HEK293 (cell line): ENCODE measurements at regions not wholly inside any gene's neighbourhood (a gene's known extent, or its start where the extent isn't known, plus 50 kb on each side); places are given as distances from the start of the nearest gene placed in this dataset.

Experiments used
- ELK4 ChIP-seq: IDR thresholded peaks from 2 replicates; pipeline ENCODE4 v1.6.1; 2011; ENCODE audit warnings: mild to moderate bottlenecking, low read depth, low read length, borderline replicate concordance
- GLIS2 ChIP-seq: fragments of 450-650 bp; formaldehyde crosslinking; IDR thresholded peaks from 2 replicates; pipeline ENCODE4 v1.5.1; 2016; ENCODE audit warnings: missing biosample characterization, missing genetic modification characterization
- KLF16 ChIP-seq: fragments of 450-650 bp; formaldehyde crosslinking; IDR thresholded peaks from 2 replicates; pipeline ENCODE4 v1.5.1; 2017; ENCODE audit warnings: missing biosample characterization, missing genetic modification characterization
- MYNN ChIP-seq: fragments of 450-650 bp; formaldehyde crosslinking; IDR thresholded peaks from 2 replicates; pipeline ENCODE4 v1.5.1; 2016; ENCODE audit warnings: missing biosample characterization, missing genetic modification characterization, borderline replicate concordance
- PRDM10 ChIP-seq: fragments of 450-650 bp; formaldehyde crosslinking; IDR thresholded peaks from 2 replicates; pipeline ENCODE4 v1.5.1; 2016; ENCODE audit warnings: missing biosample characterization, missing genetic modification characterization
- SCRT1 ChIP-seq: fragments of 450-650 bp; formaldehyde crosslinking; IDR thresholded peaks from 2 replicates; pipeline ENCODE4 v1.5.1; 2016; ENCODE audit warnings: missing biosample characterization, missing genetic modification characterization, borderline replicate concordance
- ZBTB1 ChIP-seq: fragments of 450-650 bp; formaldehyde crosslinking; IDR thresholded peaks from 2 replicates; pipeline ENCODE4 v1.5.1; 2016; ENCODE audit warnings: missing biosample characterization, missing genetic modification characterization
- ZBTB17 ChIP-seq: fragments of 450-650 bp; formaldehyde crosslinking; IDR thresholded peaks from 2 replicates; pipeline ENCODE4 v1.5.1; 2016; ENCODE audit warnings: missing biosample characterization, missing genetic modification characterization
- ZNF132 ChIP-seq: fragments of 450-650 bp; formaldehyde crosslinking; IDR thresholded peaks from 2 replicates; pipeline ENCODE4 v1.5.1; 2017; ENCODE audit warnings: missing biosample characterization, missing genetic modification characterization, borderline replicate concordance
- ZNF133 ChIP-seq: fragments of 450-650 bp; formaldehyde crosslinking; IDR thresholded peaks from 2 replicates; pipeline ENCODE4 v1.5.1; 2016; ENCODE audit warnings: missing biosample characterization, missing genetic modification characterization
- ZNF174 ChIP-seq: fragments of 450-650 bp; formaldehyde crosslinking; IDR thresholded peaks from 2 replicates; pipeline ENCODE4 v1.5.0; 2017; ENCODE audit warnings: missing biosample characterization, mild to moderate bottlenecking, missing genetic modification characterization
- ZNF23 ChIP-seq: fragments of 450-650 bp; formaldehyde crosslinking; IDR thresholded peaks from 2 replicates; pipeline ENCODE4 v1.5.1; 2016; ENCODE audit warnings: missing biosample characterization, missing genetic modification characterization, borderline replicate concordance
- ZNF324 ChIP-seq: fragments of 450-650 bp; formaldehyde crosslinking; IDR thresholded peaks from 2 replicates; pipeline ENCODE4 v1.5.1; 2016; ENCODE audit warnings: missing biosample characterization, missing genetic modification characterization
- ZNF366 ChIP-seq: fragments of 450-650 bp; formaldehyde crosslinking; conservative IDR thresholded peaks from 2 replicates; pipeline ENCODE4 v1.5.1; 2016; ENCODE audit warnings: missing biosample characterization, missing genetic modification characterization
- ZNF423 ChIP-seq: fragments of 450-650 bp; formaldehyde crosslinking; IDR thresholded peaks from 2 replicates; pipeline ENCODE4 v1.5.1; 2016; ENCODE audit warnings: missing biosample characterization, missing genetic modification characterization
- ZNF426 ChIP-seq: fragments of 450-650 bp; formaldehyde crosslinking; IDR thresholded peaks from 2 replicates; pipeline ENCODE4 v1.5.1; 2017; ENCODE audit warnings: missing biosample characterization, missing genetic modification characterization, mild to moderate bottlenecking, inconsistent platforms, moderate library complexity
- ZNF558 ChIP-seq: fragments of 450-650 bp; formaldehyde crosslinking; IDR thresholded peaks from 2 replicates; pipeline ENCODE4 v1.5.1; 2016; ENCODE audit warnings: missing biosample characterization, missing genetic modification characterization
- ZNF692 ChIP-seq: fragments of 450-650 bp; formaldehyde crosslinking; IDR thresholded peaks from 2 replicates; pipeline ENCODE4 v1.5.1; 2016; ENCODE audit warnings: missing biosample characterization, missing genetic modification characterization
- ZNF701 ChIP-seq: fragments of 450-650 bp; formaldehyde crosslinking; IDR thresholded peaks from 2 replicates; pipeline ENCODE4 v1.5.1; 2016; ENCODE audit warnings: missing biosample characterization, missing genetic modification characterization
- ZNF792 ChIP-seq: fragments of 450-650 bp; formaldehyde crosslinking; IDR thresholded peaks from 2 replicates; pipeline ENCODE4 v1.5.1; 2016; ENCODE audit warnings: missing biosample characterization, missing genetic modification characterization
- TF ChIP-seq, protein P1 (sequence below): sonication (generic); formaldehyde crosslinking; IDR thresholded peaks from 2 replicates; pipeline ENCODE4 v1.8.1; 2022; ENCODE audit warnings: mild to moderate bottlenecking, moderate library complexity, missing genetic modification reagents
- TF ChIP-seq, protein P2 (sequence below): fragments of 450-650 bp; formaldehyde crosslinking; conservative IDR thresholded peaks from 2 replicates; pipeline ENCODE4 v1.5.1; 2016; ENCODE audit warnings: low read depth, missing biosample characterization, missing genetic modification characterization
- TF ChIP-seq, protein P3 (sequence below): fragments of 450-650 bp; formaldehyde crosslinking; IDR thresholded peaks from 2 replicates; pipeline ENCODE4 v1.5.1; 2017; ENCODE audit warnings: missing biosample characterization, missing genetic modification characterization

- TF ChIP-seq GLIS2 (tag by site-specific recombination): peak; percentile 42; the same call in 1 of the 2 replicates
- no peak for TF ChIP-seq SCRT1 (tag by site-specific recombination)
- TF ChIP-seq ZBTB1 (tag by site-specific recombination): no peak
- no peak for TF ChIP-seq ZNF132 (tag by site-specific recombination)
- TF ChIP-seq ZBTB17 (tag by site-specific recombination): peak; percentile 80
- no peak for TF ChIP-seq ELK4
- peak; percentile 25; the same call in 1 of the 2 replicates for TF ChIP-seq ZNF692 (tag by site-specific recombination)
- 0 out of 2 replicates have a peak, but pooled peaks have one; percentile 43 for TF ChIP-seq ZNF324 (tag by site-specific recombination)
- TF ChIP-seq PRDM10 (tag by site-specific recombination): peak; percentile 96
- TF ChIP-seq ZNF366: peak; percentile 72
- TF ChIP-seq KLF16 (tag by site-specific recombination): no peak
- TF ChIP-seq ZNF792 (tag by site-specific recombination): no peak
- TF ChIP-seq, protein P1, sequence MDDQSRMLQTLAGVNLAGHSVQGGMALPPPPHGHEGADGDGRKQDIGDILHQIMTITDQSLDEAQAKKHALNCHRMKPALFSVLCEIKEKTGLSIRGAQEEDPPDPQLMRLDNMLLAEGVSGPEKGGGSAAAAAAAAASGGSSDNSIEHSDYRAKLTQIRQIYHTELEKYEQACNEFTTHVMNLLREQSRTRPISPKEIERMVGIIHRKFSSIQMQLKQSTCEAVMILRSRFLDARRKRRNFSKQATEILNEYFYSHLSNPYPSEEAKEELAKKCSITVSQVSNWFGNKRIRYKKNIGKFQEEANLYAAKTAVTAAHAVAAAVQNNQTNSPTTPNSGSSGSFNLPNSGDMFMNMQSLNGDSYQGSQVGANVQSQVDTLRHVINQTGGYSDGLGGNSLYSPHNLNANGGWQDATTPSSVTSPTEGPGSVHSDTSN (CRISPR knock-in tag): no peak
- no peak for TF ChIP-seq ZNF701 (tag by site-specific recombination)
- TF ChIP-seq ZNF133 (tag by site-specific recombination): no peak
- peak; percentile 67; the same call in 1 of the 2 replicates for TF ChIP-seq ZNF558 (tag by site-specific recombination)
- TF ChIP-seq, protein P2, sequence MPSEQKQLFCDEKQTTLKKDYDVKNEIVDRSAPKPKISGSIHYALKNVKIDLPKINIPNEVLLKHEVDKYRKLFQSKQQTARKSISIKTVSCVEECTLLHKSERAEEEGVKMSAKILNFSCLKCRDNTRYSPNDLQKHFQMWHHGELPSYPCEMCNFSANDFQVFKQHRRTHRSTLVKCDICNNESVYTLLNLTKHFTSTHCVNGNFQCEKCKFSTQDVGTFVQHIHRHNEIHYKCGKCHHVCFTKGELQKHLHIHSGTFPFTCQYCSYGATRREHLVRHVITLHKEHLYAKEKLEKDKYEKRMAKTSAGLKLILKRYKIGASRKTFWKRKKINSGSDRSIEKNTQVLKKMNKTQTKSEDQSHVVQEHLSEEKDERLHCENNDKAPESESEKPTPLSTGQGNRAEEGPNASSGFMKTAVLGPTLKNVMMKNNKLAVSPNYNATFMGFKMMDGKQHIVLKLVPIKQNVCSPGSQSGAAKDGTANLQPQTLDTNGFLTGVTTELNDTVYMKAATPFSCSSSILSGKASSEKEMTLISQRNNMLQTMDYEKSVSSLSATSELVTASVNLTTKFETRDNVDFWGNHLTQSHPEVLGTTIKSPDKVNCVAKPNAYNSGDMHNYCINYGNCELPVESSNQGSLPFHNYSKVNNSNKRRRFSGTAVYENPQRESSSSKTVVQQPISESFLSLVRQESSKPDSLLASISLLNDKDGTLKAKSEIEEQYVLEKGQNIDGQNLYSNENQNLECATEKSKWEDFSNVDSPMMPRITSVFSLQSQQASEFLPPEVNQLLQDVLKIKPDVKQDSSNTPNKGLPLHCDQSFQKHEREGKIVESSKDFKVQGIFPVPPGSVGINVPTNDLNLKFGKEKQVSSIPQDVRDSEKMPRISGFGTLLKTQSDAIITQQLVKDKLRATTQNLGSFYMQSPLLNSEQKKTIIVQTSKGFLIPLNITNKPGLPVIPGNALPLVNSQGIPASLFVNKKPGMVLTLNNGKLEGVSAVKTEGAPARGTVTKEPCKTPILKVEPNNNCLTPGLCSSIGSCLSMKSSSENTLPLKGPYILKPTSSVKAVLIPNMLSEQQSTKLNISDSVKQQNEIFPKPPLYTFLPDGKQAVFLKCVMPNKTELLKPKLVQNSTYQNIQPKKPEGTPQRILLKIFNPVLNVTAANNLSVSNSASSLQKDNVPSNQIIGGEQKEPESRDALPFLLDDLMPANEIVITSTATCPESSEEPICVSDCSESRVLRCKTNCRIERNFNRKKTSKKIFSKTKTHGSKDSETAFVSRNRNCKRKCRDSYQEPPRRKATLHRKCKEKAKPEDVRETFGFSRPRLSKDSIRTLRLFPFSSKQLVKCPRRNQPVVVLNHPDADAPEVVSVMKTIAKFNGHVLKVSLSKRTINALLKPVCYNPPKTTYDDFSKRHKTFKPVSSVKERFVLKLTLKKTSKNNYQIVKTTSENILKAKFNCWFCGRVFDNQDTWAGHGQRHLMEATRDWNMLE (tag by site-specific recombination): no peak
- no peak for TF ChIP-seq ZNF174
- no peak for TF ChIP-seq ZNF426 (tag by site-specific recombination)
- TF ChIP-seq ZNF23 (tag by site-specific recombination): no peak
- TF ChIP-seq MYNN (tag by site-specific recombination): no peak
- TF ChIP-seq, protein P3, sequence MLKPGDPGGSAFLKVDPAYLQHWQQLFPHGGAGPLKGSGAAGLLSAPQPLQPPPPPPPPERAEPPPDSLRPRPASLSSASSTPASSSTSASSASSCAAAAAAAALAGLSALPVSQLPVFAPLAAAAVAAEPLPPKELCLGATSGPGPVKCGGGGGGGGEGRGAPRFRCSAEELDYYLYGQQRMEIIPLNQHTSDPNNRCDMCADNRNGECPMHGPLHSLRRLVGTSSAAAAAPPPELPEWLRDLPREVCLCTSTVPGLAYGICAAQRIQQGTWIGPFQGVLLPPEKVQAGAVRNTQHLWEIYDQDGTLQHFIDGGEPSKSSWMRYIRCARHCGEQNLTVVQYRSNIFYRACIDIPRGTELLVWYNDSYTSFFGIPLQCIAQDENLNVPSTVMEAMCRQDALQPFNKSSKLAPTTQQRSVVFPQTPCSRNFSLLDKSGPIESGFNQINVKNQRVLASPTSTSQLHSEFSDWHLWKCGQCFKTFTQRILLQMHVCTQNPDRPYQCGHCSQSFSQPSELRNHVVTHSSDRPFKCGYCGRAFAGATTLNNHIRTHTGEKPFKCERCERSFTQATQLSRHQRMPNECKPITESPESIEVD (tag by site-specific recombination): peak; percentile 49
- 0 out of 2 replicates have a peak, but pooled peaks have one; percentile 50 for TF ChIP-seq ZNF423 (tag by site-specific recombination)
Measured at GRCh38 chr13:80048802-80049201, 292.1 kb downstream of the SPRY2 start (continued).
